Smooth muscle cell (in vitro differentiated cells): ENCODE measurements at regions not wholly inside any gene's neighbourhood (a gene's known extent, or its start where the extent isn't known, plus 50 kb on each side); places are given as distances from the start of the nearest gene placed in this dataset.
"Not testable (repeated sequence)": the region's sequence is repeated elsewhere in the genome, so short reads cannot be mapped to it uniquely, and the experiment has no call there.

Experiments used
- DNase-seq: peaks from one replicate; lab custom pipeline; 2025; ENCODE audit not compliant: unreplicated experiment; lab: John Stamatoyannopoulos, UW
- H2AFZ ChIP-seq: fragments of 200-600 bp; sonication (generic); 2 replicates; pipeline ENCODE4 v1.6.0; 2016; ENCODE audit warnings: antibody characterized with exemption, low read depth, mild to moderate bottlenecking
- H3F3A ChIP-seq: fragments of 200-600 bp; sonication (generic); 2 replicates; pipeline ENCODE4 v1.6.0; 2017; ENCODE audit warnings: antibody characterized with exemption, low read depth
- H3K27ac ChIP-seq: fragments of 200-600 bp; sonication (generic); 2 replicates; pipeline ENCODE4 v1.5.1; 2016; ENCODE audit warnings: low read depth, mild to moderate bottlenecking
- H3K27me3 ChIP-seq: fragments of 200-600 bp; sonication (generic); 2 replicates; pipeline ENCODE4 v1.6.1; 2016; ENCODE audit warnings: low read depth, mild to moderate bottlenecking
- H3K36me3 ChIP-seq: fragments of 200-600 bp; sonication (generic); 2 replicates; pipeline ENCODE4 v1.5.1; 2016; ENCODE audit warnings: low read depth
- H3K4me1 ChIP-seq: fragments of 200-600 bp; sonication (generic); 2 replicates; pipeline ENCODE4 v1.5.1; 2016; ENCODE audit warnings: low read depth
- H3K4me2 ChIP-seq: fragments of 200-600 bp; sonication (generic); 2 replicates; pipeline ENCODE4 v1.6.0; 2016; ENCODE audit warnings: mild to moderate bottlenecking
- H3K4me3 ChIP-seq: fragments of 200-600 bp; sonication (generic); 2 replicates; pipeline ENCODE4 v1.5.1; 2016; ENCODE audit warnings: mild to moderate bottlenecking
- H3K79me2 ChIP-seq: fragments of 200-600 bp; sonication (generic); 2 replicates; pipeline ENCODE4 v1.6.0; 2016; ENCODE audit warnings: low read depth, mild to moderate bottlenecking
- H3K9ac ChIP-seq: fragments of 200-600 bp; sonication (generic); 2 replicates; pipeline ENCODE4 v1.6.0; 2016; ENCODE audit warnings: low read depth
- H3K9me3 ChIP-seq: fragments of 200-600 bp; sonication (generic); replicated peaks from 2 replicates; pipeline ENCODE4 v1.5.1; 2016; ENCODE audit warnings: low read depth
- H4K20me1 ChIP-seq: fragments of 200-600 bp; sonication (generic); 2 replicates; pipeline ENCODE4 v1.6.0; 2016; ENCODE audit warnings: low read depth
- WGBS: methylation state at CpG from one replicate; pipeline ENCODE4 v1.1.7; 2016; ENCODE audit warnings: low lambda C conversion rate; 5-methylcytosine and 5-hydroxymethylcytosine counted together
- TF ChIP-seq, protein P1 (sequence below): fragments of 200-600 bp; sonication (generic); IDR thresholded peaks from 2 replicates; pipeline ENCODE4 v1.5.1; 2017; ENCODE audit warnings: borderline replicate concordance, mild to moderate bottlenecking, antibody characterized with exemption; ENCODE audit not compliant: insufficient read depth, poor library complexity, severe bottlenecking

DNA sequence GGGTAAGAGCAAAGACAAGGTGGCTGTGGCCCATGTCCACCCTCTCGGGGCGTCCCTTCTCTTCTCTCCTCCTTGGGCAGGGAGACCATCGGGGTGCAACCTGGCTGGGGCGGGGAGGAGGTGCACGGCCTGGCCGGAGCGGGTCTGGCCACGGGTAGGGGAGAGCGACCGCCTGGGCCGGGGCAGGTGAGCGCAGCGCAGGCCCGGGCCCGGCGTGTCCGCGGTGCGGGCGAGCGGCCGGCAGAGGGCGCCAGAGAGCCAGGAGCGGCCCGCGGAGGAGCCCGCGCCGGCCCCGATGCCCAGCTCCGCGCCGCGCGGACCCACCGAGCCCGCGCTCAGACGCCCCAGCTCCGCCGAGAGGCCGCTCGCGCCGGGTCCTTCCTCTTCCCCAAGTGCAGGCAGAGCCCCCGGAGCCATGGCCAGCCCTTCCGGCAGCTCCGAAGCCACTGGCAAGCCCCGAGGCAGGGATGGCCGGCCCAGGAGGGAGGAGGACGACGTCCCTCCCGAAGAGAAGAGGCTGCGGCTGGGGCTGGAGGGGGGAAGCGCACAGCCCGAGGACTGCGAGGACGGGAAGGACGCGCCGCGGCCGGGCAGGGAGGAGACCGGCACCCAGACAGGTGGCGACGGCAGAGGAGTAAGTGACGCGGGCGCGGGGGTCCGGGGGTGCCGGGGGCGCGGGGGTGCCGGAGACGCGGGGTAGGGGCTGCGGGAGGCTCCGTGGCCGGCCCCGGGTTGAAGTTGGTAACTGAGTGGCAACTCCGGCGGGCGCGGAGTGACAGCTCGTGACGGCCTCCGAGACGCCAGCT lies 142.1 kb upstream of the EEF2KMT start:
- H3K4me1 ChIP-seq, H4K20me1 ChIP-seq, H3K9me3 ChIP-seq, DNase-seq, H3K9ac ChIP-seq, H2AFZ ChIP-seq, H3F3A ChIP-seq, H3K36me3 ChIP-seq, H3K79me2 ChIP-seq, H3K27ac ChIP-seq: not testable (repeated sequence)
- Histone ChIP-seq H3K4me3 (peak overlapping the region; percentile 30), H3K4me2 (peak overlapping the region; percentile 80), H3K27me3 (peaks cover 37% of the 10 kb centered on the region)
- TF ChIP-seq, protein P1, sequence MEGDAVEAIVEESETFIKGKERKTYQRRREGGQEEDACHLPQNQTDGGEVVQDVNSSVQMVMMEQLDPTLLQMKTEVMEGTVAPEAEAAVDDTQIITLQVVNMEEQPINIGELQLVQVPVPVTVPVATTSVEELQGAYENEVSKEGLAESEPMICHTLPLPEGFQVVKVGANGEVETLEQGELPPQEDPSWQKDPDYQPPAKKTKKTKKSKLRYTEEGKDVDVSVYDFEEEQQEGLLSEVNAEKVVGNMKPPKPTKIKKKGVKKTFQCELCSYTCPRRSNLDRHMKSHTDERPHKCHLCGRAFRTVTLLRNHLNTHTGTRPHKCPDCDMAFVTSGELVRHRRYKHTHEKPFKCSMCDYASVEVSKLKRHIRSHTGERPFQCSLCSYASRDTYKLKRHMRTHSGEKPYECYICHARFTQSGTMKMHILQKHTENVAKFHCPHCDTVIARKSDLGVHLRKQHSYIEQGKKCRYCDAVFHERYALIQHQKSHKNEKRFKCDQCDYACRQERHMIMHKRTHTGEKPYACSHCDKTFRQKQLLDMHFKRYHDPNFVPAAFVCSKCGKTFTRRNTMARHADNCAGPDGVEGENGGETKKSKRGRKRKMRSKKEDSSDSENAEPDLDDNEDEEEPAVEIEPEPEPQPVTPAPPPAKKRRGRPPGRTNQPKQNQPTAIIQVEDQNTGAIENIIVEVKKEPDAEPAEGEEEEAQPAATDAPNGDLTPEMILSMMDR = peak; percentile 31
- 2% methylated on average over 37 of the region's 89 CpGs for WGBS

DNA sequence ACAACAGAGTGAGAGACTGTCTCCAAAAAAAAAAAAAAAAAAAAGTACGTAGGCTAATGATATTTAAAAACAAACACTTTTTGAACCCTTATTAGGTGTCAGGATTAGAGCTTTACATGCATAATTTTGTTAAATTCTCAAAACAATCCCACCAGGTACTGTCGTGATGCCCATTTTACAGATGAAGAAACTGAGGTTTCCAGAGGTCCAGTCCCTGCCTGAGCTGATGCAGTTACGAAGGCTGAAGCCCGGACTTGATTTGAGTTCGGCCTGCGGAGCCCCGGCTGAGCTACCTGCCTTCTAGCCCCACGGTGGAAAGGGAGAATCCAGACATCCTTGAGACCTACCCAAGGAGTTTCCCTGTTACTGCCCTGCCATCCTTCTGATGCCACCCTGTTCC lies 137.5 kb upstream of the EEF2KMT start:
- no peaks in the 10 kb centered on the region for H3F3A ChIP-seq
- no peaks in the 10 kb centered on the region for H3K36me3 ChIP-seq
- H3K9ac ChIP-seq = no peak overlapping the region
- no peak overlapping the region for H3K27ac ChIP-seq
- H3K4me3 ChIP-seq = no peak overlapping the region
- 88% methylated on average over 8 of the region's 8 CpGs for WGBS
- H3K79me2 ChIP-seq = no peaks in the 10 kb centered on the region
- H4K20me1 ChIP-seq = no peaks in the 10 kb centered on the region
- no peak overlapping the region for H2AFZ ChIP-seq
- H3K9me3 ChIP-seq = no peaks in the 10 kb centered on the region
- no peaks in the 10 kb centered on the region for H3K4me1 ChIP-seq
- TF ChIP-seq, protein P1 = no peak
- H3K4me2 ChIP-seq = no peak overlapping the region
- no peak for DNase-seq
- H3K27me3 ChIP-seq = peaks cover 19% of the 10 kb centered on the region

DNA sequence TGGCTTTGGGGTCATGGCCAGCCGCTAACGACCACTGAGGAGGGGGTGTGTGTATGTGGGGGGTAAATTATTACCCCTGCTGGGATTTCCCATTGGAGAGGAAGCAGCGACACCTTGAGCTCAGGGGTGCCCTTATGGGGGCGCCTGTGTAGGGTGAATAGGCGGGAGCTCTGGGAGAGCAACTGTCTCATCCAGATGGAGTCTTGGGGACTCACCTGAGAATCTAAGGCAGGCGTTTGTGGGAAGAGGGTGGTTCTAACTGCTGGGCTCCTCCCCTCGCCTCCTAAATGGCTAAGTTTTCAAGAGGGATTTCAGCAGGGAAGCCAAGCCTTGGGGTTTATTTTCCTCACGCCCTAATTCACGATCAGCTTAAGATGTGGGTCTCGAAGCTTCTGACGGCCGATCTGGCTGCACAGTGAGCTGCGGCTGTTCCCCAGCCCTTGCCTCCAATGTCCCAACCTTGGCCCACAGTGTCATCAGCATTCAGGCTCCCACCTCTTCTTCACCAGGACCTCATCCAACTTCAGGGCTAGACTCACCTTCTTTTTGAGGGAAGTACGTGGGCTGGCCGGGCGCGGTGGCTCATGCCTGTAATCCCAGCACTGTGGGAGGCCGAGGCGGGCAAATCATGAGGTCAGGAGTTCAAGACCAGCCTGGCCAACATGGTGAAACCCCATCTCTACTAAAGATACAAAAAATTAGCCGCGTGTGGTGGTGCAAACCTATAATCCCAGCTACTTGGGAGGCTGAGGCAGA lies 136.9 kb upstream of the EEF2KMT start:
- Histone ChIP-seq H3K79me2 (no peaks in the 10 kb centered on the region), H3K9me3 (no peaks in the 10 kb centered on the region), H3F3A (no peaks in the 10 kb centered on the region), H4K20me1 (no peaks in the 10 kb centered on the region), H3K9ac (no peak overlapping the region), H3K27ac (no peak overlapping the region), H3K27me3 (peaks cover 16% of the 10 kb centered on the region), H3K4me2 (no peak overlapping the region), H3K4me3 (no peak overlapping the region), H3K4me1 (no peaks in the 10 kb centered on the region), H3K36me3 (no peaks in the 10 kb centered on the region), H2AFZ (no peak overlapping the region)
- no peak for DNase-seq
- 86% methylated on average over 21 of the region's 21 CpGs for WGBS
- TF ChIP-seq, protein P1 = no peak
